ENCODE measurements at regions not wholly inside any gene's neighbourhood (a gene's known extent, or its start where the extent isn't known, plus 50 kb on each side); places are given as distances from the start of the nearest gene placed in this dataset.

DNA sequence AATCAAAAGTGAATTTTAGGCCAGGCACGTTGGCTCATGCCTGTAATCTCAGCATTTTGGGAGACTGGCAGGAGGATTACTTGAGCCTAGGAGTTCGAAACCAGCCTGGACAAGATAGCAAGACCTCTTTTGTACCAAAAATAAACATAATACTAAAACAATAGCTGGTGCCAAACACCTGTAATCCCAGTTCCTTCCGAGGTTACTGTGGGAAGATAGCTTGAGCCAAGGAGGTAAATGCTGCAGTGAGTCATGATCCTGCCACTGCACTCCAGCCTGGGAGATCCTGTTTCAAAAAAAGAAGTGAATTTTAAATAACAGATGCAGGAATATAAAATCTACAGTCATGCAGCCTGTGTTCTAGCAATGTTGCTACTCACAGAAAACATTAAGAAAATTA lies 488.3 kb downstream of the PPARGC1A start:
- no peak for DNase-seq (ENCODE audit: low spot score)

DNA sequence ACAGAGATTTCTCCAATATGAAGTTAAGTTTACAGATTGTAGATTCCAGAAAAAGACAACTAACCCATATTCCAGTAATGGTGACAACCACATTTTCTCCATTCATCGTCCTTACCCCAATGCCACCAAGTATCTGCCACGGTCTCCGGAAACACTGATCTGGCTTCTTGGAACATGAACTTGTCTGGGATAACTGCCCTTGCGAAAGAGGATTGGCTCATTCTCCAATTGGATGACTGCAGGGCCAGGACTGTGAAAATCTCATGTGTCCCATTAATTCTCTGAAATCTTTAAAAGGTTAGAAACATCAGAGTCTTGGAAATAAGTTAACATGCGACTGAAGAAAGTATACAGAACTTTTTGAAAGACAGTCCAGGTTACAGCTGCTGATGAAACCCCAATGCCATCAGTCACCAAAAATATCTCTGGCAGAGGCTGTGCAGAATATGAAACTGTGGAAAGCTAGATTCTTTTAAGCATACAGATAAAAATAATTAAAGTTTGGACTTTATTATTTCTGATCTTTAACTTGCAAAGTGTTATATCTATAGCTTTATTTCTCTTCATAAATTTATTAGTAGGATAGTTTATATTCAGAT lies 496.9 kb downstream of the PPARGC1A start:
- DNase-seq (ENCODE audit: low spot score): no peak

DNA sequence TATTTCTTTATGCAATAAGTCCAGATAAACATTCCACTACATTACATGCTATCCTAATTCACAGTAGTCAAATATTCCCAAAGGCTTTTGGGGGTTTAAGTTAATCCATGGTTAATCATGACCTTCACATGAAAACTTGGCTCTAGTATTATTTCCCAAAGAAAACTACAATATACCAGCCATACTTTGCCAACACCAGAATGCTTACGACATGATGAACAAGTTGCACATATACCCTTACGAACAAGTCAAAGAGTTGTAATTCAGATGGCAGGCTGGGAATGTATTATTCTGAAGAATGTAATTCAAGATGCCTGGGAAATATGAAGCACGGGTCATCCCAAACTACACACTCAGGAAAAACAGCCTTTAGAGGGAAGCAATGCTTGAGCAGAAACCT lies 499.6 kb downstream of the PPARGC1A start:
- DNase-seq (ENCODE audit: low spot score): no peak

DNA sequence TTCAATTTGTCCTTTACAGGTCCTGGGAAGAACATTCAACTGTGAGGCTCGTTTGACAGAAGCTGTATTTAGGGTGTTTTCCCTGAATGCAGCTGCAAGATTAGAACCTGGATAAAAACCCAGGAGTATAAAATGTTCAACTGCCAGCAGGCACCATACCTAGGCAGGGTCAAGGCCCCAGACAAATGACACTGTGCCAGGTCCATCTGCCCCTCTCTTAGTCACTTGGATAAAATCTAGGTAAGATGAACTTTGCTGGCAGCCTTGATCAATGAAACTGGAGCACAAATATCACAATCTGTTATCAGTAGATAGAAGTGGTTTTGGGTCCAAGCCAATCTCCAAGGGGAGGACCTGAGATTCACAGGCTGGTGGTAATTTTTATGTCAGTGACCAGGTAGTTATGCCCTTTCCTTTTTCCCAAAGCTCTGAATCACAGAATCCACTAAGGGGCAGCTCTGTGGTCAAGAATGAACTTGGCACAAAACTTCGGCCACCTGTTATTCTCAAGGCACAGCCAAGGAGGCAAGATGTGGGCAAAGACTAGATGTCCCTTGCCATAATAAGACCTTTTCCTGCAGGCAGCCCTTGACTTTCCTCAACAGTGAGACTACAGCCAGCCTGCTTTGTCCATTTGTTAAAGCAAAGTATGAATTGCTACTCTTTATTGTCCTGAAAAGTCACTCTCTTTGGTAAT lies 501.0 kb downstream of the PPARGC1A start:
- DNase-seq (ENCODE audit: low spot score): no peak

DNA sequence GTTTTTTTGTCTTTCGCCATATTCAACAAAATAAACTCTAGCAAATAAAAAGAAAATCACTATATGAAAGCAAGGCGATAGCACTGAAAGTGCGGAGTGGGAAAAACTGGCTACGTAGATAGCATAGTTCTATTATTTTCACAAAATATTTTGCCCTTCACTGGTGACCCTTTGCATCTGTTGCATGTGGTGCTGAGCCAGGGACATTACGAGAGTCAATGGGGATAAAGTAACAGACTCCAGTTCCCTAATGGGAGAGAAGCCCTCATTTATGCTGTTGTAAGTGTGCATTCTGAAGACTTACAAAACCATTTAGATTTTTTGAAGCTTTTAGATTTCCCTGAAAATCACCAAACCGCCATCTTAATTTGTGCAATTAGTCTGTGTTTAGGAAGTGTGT lies 501.6 kb downstream of the PPARGC1A start:
- no peak for DNase-seq (ENCODE audit: low spot score)

DNA sequence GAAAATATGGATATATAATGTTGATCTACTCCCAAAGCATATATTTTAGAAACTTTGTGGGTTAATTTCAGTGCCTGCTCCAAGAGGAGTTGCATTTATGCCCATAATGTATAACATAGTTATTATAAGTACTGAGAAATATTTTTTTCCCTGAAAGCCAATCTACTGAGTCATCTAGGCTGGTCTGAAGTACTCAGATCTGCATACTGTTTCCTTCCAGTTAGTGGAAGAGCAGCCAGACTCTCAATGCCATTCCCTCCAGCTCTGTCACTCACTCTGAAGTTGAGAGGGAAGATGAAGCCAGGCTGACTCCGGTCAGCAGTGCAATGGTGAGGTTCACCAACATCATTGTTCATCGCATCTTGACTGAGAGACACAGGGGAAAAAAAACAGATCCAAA lies 505.1 kb downstream of the PPARGC1A start:
- no peak for DNase-seq (ENCODE audit: low spot score)

DNA sequence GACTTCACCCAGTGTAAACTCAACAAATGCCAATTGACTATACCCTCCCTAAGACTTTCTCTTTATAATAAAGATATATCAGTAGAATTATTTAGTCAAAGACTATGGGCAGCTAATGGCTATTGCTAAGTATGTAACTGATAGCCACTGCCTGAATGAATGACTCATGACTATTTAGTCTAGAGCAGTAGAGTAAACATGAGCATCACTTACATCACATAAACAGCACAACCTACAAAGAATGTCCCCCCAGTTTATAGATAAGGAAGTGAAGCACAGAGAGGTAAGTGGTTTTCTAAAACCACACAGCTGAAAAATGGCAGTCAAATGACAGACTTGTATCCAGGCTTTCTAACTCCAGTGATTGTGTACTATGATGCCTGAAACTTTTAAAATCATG lies 507.0 kb downstream of the PPARGC1A start:
- DNase-seq (ENCODE audit: low spot score): no peak

DNA sequence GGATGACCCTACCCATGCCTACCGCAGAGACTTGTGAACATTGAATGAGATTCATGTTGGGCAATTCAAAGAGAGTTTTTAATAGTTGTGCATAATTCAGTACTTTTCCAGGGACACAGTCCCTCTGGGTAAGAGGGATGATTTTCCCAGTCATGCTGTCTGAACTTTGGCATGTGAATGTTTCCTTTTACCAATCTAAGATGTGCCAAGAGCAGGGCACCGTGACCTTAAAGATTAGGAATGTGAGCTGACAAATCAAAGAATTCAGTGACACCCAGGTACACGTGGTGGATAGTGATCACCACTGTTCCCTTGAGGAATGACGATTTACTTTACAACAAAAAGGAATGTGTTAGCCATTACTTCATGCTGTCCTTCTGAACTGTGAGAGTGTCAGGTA lies 515.6 kb downstream of the PPARGC1A start:
- no peak for DNase-seq (ENCODE audit: low spot score)

DNA sequence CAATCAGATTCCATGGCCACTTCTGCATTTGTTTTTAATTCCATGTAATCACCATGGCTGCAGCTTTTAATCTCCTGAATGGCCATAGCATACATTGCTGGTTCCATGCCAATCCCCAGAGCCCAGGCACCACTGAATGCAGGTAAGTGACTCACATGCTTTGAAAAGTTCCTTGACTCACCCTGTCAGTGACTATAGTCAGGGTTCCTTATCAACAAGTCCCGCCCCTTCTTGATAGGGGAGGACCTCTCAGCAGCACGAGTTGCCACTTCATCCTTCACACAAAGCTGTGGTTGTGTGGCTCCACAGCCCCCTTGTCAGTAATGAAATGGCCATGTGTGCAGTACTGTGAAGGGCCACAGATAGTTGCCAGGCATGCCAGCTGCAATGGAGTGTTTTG lies 516.6 kb downstream of the PPARGC1A start:
- peak; percentile 17 for DNase-seq (ENCODE audit: low spot score)

DNA sequence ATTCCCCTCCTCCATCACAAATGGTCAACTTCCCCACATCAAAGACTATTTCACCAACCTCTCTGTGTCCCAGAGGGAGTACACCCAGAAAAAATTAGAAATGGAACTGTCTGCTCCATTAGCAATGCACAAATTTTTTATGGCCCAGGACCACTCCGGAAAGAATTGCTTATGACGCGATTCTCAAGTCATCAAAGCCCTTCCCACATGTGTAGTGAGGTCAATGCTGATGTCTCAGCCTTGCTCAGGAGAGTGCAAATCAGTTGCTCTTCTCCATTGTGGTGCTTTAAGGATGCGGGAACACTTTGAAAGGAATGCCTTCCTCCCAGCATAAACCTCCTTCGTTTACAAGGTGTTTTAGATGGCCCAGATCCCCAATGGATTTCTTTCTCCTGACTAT lies 518.3 kb downstream of the PPARGC1A start:
- no peak for DNase-seq (ENCODE audit: low spot score)

DNA sequence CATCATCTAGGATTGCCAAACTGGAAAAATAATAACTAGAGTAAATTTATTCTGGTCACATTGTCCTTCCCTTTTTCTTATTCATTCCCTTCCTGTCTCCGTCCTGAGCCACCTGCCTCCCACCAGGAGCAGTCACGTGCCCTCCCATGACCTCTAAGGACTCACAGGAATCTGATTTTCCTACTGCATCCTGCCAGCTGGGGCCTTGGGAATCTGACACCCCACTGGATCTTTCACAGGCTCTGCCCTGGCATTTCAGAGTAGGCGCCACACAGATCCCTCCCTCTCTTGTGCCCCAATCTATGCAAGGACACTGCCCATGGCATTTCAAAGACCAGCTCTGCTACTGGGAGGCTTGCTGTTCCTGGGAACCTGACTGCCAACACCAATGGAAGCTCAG lies 520.5 kb downstream of the PPARGC1A start:
- no peak for DNase-seq (ENCODE audit: low spot score)

DNA sequence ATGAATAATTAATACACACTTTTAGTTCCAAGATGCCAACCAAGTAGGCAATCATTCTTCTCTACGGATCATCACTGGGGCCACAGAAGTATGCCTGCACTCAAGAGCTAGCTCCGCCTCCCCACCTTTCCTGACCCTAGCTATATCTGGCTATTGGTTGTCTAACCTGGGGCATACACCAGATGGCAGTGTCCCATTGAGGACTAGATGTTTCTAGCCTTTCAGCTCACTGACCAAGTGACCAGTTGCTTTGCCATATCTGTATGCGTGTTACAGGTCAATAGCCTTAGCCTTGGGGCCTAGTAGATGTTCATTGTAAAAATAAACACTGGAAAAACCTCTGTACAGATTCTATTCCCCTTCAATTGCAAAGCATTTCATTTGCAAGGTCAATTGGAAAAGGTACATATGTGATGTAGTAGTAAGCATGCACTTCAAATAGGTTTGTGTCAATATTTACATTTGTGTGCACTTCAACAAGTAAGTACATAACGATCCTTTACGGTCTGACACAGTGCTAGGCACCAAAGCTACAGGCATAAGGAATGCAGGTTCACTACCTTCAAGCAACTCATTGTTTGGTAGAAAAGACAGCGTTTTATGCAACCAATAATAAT lies 521.7 kb downstream of the PPARGC1A start:
- no peak for DNase-seq (ENCODE audit: low spot score)

DNA sequence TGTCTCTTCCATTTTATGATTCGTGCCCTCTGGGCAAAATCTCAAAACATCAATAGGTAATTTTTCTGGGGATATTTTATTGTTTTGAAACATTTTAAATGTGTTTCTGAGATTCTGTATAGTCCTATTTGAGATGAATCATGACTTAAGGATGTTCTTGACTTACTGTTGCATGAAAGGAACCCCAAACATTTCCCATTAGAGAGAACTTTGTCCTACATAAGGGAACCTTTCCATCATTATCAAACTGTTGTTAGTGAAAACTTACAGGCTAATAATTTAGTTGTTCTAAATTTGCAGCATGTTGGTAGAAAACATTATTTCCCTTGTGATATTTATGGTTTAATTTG lies 523.3 kb downstream of the PPARGC1A start:
- DNase-seq (ENCODE audit: low spot score): no peak

DNA sequence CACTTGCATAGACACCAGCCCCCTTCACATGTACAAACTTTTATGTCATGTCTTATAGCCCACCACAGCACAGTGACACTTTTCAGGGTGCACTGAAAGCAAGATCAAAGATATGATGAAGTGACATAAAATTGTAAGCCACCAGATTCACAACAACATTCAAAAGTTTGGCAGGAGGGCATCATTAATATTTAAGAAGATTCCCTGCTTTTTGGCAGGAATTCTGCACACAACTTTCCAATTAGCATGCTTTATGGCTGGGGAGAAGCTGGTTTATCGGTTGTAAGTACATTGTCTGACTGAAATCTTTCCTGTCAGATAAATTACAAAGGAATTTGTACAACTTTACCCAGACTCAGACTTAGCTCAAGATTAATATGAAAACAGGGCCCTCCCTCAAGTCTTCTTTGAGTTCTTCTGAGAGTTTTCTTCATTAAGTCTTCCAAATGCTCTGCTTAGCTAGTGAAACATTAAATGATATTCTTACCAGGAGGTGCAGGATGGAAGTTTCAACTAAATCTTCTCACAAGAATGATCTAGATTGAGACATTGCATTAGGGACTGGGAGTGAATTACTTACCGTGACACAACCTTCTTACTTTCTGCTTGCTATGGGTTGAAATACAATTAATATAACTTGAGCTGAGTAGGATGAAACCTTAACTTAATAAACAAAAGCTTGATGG lies 523.8 kb downstream of the PPARGC1A start:
- no peak for DNase-seq (ENCODE audit: low spot score)

DNA sequence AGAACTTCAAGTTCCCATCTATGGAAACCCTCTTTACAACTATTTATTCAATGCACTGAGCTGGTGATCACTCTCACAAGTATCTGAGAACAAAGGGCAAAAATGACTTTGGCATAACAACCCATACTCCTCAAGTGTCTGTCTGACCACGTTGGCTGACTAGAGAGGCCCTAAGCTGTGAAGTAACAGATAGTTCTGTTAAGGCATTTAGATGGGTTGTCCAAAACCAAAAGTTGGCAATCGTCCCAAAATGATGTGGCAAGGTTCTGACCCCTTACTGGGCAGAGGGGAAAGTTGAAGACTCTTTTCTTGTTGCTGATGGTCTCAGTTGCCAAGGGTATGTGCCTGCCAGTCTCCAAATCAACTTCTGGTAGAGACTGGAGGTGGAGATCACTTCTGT lies 524.8 kb downstream of the PPARGC1A start:
- DNase-seq (ENCODE audit: low spot score): no peak

DNA sequence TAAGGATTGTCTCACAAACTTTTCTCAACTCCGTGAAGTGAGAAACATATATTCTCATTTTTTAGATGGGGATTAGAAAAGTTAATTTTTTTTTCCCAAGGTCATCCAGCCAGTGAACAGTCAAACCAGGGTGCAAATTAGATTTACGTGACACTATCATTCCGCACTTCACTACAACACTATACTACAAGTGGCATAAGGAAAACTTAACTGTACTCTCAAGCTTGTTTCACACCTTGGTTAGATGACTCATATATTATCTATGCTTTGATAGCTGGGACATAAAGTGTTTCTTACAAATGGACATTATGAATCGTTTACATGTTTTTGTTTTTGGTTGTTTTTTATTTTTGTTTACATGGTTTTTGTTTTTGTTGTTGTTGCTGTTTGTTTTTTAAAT lies 525.7 kb downstream of the PPARGC1A start:
- no peak for DNase-seq (ENCODE audit: low spot score)

DNA sequence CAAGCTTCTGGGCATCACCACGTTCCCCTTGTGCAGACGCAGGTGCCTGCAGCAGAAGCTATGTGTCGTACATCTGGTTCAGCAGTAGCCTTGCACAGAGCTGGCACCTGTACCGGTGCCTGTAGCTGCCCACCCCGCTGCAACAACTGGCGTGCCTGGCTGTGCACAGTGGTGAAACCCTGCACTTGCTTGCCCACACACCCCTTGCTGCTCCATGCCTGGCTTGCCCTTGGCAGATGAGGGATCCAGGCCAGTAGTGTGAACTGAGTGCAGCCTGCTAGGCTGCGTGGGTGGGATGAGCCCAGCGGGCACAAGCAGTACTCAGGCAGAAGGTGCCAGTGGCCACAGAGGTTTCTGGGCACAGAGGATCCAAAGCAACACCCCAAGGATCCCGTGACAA lies 528.4 kb downstream of the PPARGC1A start:
- no peak for DNase-seq (ENCODE audit: low spot score)

DNA sequence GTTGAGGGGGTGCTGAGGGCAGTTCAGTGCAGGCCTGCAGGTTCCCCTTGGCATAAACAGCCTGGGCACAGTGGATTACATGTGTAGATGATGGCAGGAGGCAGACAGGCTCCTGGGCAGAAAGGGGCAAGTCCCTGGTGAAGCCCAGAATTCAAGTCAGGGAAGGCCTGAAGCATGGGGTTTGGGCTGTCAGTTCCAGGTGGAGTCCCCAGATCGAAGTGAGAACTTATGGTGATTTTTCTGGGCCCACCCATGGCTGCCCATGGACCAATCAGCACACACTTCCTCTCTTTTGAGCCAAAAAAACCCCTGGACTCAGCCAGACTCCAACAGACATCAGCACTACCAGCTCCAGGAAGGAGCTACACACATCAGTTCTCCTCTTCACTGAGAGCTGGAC lies 529.1 kb downstream of the PPARGC1A start:
- DNase-seq (ENCODE audit: low spot score): no peak

DNA sequence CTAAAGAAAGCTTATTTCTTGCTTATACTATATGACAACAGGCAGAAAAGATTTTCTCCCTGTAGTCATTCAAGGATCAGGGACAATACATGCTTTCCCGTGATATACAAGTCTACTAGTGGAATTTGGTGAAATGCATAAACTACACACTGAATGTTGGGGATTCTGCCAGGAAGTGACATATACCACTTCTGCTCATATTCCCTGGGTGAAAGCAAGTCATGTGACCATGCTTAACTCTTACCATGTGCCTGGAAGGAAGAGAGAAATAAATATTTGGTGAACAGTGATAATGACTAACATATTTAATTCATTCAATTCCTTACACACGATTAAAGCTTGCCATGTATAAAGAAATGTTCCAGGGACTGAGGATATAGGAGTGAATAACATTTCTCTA lies 534.6 kb downstream of the PPARGC1A start:
- DNase-seq (ENCODE audit: low spot score): no peak

DNA sequence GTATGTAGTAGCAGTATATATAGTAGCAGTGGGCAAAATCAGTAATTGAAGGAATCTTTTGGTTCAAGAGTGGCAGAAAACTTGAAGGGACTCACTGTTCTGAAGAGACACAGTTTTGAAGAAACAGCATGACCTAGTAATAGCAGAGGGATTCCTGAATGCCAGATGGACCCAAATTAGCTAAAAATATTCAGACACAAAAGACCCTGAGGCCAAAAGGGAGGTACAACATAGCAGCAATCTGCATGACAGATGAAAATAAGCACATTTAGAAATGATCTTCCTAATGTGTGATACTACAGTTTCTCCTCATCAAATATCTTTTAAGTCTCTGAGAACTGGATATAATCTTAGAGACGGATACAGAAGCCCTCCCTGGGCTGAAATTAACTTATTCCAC lies 536.6 kb downstream of the PPARGC1A start:
- DNase-seq (ENCODE audit: low spot score): no peak

DNA sequence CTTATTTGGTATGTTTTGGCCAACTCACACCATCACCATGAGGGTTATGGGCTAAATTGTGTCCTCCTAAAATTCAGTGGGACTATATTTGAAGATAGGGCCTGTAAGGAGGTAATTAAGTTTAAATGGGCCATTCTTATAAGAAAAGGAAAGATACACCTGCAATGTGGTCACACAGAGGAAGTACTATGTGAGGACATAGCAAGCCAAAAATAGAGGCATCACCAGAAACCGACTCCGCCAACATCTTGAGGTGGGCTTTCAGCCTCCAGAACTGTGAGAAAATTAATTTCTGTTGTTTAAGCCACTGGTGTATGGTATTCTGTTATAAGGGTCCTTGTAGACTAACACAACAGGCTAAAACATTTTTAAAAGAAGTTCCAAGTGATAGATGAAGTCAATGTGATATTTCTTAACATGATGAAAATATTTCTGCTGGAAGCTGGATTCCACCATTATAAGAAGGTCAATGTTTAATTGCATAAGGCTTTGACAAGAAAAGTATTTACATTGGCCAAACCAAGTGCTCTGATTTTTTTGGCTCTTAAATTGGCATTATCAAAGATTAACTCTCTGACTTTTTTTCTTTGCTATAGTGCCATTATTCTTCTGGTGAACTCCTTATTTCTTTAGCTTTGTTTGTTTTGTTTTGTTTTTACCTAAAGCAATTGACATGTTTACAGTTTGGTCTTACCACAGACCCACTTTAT lies 540.9 kb downstream of the PPARGC1A start:
- no peak for DNase-seq (ENCODE audit: low spot score)

DNA sequence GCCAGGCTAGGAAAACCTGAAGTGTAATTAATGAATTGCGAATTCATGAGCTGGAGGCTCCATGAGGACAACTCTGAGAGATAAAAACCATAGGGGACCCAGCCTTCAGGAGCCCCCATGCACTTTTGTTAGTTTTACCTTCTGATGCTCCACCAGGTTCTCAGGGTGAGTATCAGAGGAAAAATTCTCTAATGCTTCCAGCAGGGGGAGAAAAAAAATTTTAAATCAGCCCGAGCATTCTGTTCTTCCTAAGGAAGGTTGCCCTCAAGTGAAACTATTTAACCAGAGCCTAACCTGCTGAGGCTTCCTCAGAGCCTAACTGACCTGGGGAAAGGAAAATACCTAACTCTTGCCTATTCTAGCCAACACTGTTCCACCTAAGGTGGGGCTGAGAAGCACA lies 552.6 kb downstream of the PPARGC1A start:
- no peak for DNase-seq (ENCODE audit: low spot score)

Data from pons (tissue), 1 donor.